ENCODE measurements at regions not wholly inside any gene's neighbourhood (a gene's known extent, or its start where the extent isn't known, plus 50 kb on each side); places are given as distances from the start of the nearest gene placed in this dataset.
"Not testable (repeated sequence)": the region's sequence is repeated elsewhere in the genome, so short reads cannot be mapped to it uniquely, and the experiment has no call there.

DNA sequence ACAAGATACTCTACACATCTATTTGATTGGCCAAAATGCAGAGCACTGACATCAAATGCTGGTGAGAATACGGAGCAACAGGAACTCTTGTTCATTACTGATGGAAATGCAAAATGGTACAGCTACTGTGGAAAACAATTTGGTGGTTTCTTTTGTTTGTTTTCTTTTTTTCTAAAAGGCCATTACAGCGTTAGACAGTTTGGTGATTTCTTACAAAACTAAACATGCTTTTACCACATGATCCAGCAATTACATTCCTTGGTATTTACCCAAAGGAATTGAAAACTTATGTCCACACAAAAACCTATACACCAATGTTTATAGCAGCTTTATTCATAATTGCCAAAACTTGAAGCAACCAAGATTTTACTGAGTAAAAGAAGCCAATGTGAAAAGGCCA lies 66.4 kb upstream of the FBXO28 start:
- Histone ChIP-seq H3K9ac (ENCODE audit: low read depth in 1 of 2, low read length in 2 of 2) (no peak overlapping the region), H3K27me3 (ENCODE audit: control insufficient read depth in 1 of 2, insufficient read depth in 2 of 2, low read length in 2 of 2) (no peaks in the 10 kb centered on the region), H3K4me1 (ENCODE audit: control insufficient read depth in 1 of 2, insufficient read depth in 2 of 2, low read length in 2 of 2) (peaks cover 6 to 11% of the 10 kb centered on the region in 2 donors), H3K36me3 (ENCODE audit: control insufficient read depth in 1 of 2, insufficient read depth in 2 of 2, low read length in 2 of 2) (no peaks in the 10 kb centered on the region), H3K4me3 (ENCODE audit: low read depth in 1 of 2, low read length in 2 of 2) (no peak overlapping the region), H3K9me3 (ENCODE audit: control insufficient read depth in 1 of 2, low read length in 2 of 2) (no peaks in the 10 kb centered on the region), H3K27ac (ENCODE audit: low read depth, low read length) (no peak overlapping the region)

GRCh38 chr1:224045556-224045955 lies 68.4 kb upstream of the FBXO28 start:
- no peak overlapping the region for H3K27ac ChIP-seq (ENCODE audit: low read depth, low read length)
- H3K27me3 ChIP-seq (ENCODE audit: control insufficient read depth in 1 of 2, insufficient read depth in 2 of 2, low read length in 2 of 2) = no peaks in the 10 kb centered on the region

GRCh38 chr1:224044420-224044819 lies 69.5 kb upstream of the FBXO28 start:
- Histone ChIP-seq H3K4me1 (ENCODE audit: control insufficient read depth in 1 of 2, insufficient read depth in 2 of 2, low read length in 2 of 2) (no peaks in the 10 kb centered on the region), H3K9me3 (ENCODE audit: control insufficient read depth in 1 of 2, low read length in 2 of 2) (no peaks in the 10 kb centered on the region), H3K9ac (ENCODE audit: low read depth in 1 of 2, low read length in 2 of 2) (no peak overlapping the region), H3K36me3 (ENCODE audit: control insufficient read depth in 1 of 2, insufficient read depth in 2 of 2, low read length in 2 of 2) (no peaks in the 10 kb centered on the region), H3K4me3 (ENCODE audit: low read depth in 1 of 2, low read length in 2 of 2) (no peak overlapping the region), H3K27ac (ENCODE audit: low read depth, low read length) (no peak overlapping the region), H3K27me3 (ENCODE audit: control insufficient read depth in 1 of 2, insufficient read depth in 2 of 2, low read length in 2 of 2) (no peaks in the 10 kb centered on the region)

More at GRCh38 chr1:224045556-224045955, 68.4 kb upstream of the FBXO28 start:
- Histone ChIP-seq H3K4me1 (ENCODE audit: control insufficient read depth in 1 of 2, insufficient read depth in 2 of 2, low read length in 2 of 2) (peaks cover 6 to 8% of the 10 kb centered on the region in 2 donors), H3K4me3 (ENCODE audit: low read depth in 1 of 2, low read length in 2 of 2) (no peak overlapping the region), H3K36me3 (ENCODE audit: control insufficient read depth in 1 of 2, insufficient read depth in 2 of 2, low read length in 2 of 2) (no peaks in the 10 kb centered on the region), H3K9me3 (ENCODE audit: control insufficient read depth in 1 of 2, low read length in 2 of 2) (no peaks in the 10 kb centered on the region), H3K9ac (ENCODE audit: low read depth in 1 of 2, low read length in 2 of 2) (no peak overlapping the region)

GRCh38 chr1:224042557-224043118 lies 71.3 kb upstream of the FBXO28 start:
- H3K27ac ChIP-seq (ENCODE audit: low read depth, low read length) = no peak overlapping the region
- H3K9ac ChIP-seq (ENCODE audit: low read depth in 1 of 2, low read length in 2 of 2) = no peak overlapping the region
- no peak overlapping the region for H3K4me3 ChIP-seq (ENCODE audit: low read depth in 1 of 2, low read length in 2 of 2)
- H3K36me3 ChIP-seq (ENCODE audit: control insufficient read depth in 1 of 2, insufficient read depth in 2 of 2, low read length in 2 of 2) = no peaks in the 10 kb centered on the region
- no peaks in the 10 kb centered on the region for H3K27me3 ChIP-seq (ENCODE audit: control insufficient read depth in 1 of 2, insufficient read depth in 2 of 2, low read length in 2 of 2)
- H3K4me1 ChIP-seq (ENCODE audit: control insufficient read depth in 1 of 2, insufficient read depth in 2 of 2, low read length in 2 of 2) = no peaks in the 10 kb centered on the region
- no peaks in the 10 kb centered on the region for H3K9me3 ChIP-seq (ENCODE audit: control insufficient read depth in 1 of 2, low read length in 2 of 2)

DNA sequence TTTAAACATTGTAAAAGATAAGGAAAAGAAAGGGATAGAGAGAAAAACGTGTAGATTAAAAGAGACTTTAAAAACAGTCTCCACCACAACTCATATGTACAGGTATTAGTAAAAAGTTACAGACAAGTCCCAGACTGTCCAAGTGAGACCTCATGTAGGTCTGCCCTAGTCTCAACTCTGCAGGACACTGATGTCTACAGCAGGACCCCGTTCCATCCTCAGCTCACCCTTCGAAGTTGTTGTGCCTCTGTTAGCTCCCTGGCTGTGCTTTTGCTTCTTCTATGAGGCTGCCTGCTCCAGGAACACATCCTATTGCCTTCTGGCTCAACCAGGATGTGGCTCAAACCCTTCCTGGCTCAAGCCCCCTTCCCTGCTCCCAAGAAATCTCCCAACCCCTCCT lies 72.9 kb upstream of the FBXO28 start:
- no peaks in the 10 kb centered on the region for H3K27me3 ChIP-seq (ENCODE audit: control insufficient read depth in 1 of 2, insufficient read depth in 2 of 2, low read length in 2 of 2)
- no peaks in the 10 kb centered on the region for H3K36me3 ChIP-seq (ENCODE audit: control insufficient read depth in 1 of 2, insufficient read depth in 2 of 2, low read length in 2 of 2)
- H3K27ac ChIP-seq (ENCODE audit: low read depth, low read length) = no peak overlapping the region
- H3K9ac ChIP-seq (ENCODE audit: low read depth in 1 of 2, low read length in 2 of 2) = no peak overlapping the region
- H3K9me3 ChIP-seq (ENCODE audit: control insufficient read depth in 1 of 2, low read length in 2 of 2) = no peaks in the 10 kb centered on the region
- no peak overlapping the region for H3K4me3 ChIP-seq (ENCODE audit: low read depth in 1 of 2, low read length in 2 of 2)
- no peaks in the 10 kb centered on the region for H3K4me1 ChIP-seq (ENCODE audit: control insufficient read depth in 1 of 2, insufficient read depth in 2 of 2, low read length in 2 of 2)

GRCh38 chr1:224040423-224040822 lies 73.5 kb upstream of the FBXO28 start:
- not testable (repeated sequence) for H3K36me3 ChIP-seq (ENCODE audit: control insufficient read depth in 1 of 2, insufficient read depth in 2 of 2, low read length in 2 of 2); H3K9ac ChIP-seq (ENCODE audit: low read depth in 1 of 2, low read length in 2 of 2); H3K27ac ChIP-seq (ENCODE audit: low read depth, low read length); H3K4me3 ChIP-seq (ENCODE audit: low read depth in 1 of 2, low read length in 2 of 2); H3K4me1 ChIP-seq (ENCODE audit: control insufficient read depth in 1 of 2, insufficient read depth in 2 of 2, low read length in 2 of 2); H3K27me3 ChIP-seq (ENCODE audit: control insufficient read depth in 1 of 2, insufficient read depth in 2 of 2, low read length in 2 of 2); H3K9me3 ChIP-seq (ENCODE audit: control insufficient read depth in 1 of 2, low read length in 2 of 2)

DNA sequence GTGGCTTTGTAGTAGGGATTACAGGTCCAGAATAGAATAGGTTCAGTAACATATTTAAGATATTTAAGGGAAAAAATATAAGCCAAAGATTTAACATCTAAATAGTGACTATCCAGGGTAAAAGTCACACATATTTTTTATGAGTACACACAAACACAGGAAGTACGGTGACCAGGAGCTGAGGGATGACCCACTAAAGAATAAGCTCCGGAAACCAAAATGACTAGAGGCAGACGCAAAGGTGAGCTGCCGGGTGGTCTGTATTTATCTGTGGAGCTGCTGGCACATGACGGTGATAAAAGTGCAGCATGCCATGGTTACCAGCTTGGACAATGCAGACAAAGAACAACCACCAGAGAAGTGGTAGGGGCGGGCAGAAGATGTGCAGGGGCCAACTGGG lies 73.9 kb upstream of the FBXO28 start:
- not testable (repeated sequence) for H3K4me3 ChIP-seq (ENCODE audit: low read depth in 1 of 2, low read length in 2 of 2); H3K27ac ChIP-seq (ENCODE audit: low read depth, low read length); H3K27me3 ChIP-seq (ENCODE audit: control insufficient read depth in 1 of 2, insufficient read depth in 2 of 2, low read length in 2 of 2); H3K9ac ChIP-seq (ENCODE audit: low read depth in 1 of 2, low read length in 2 of 2); H3K36me3 ChIP-seq (ENCODE audit: control insufficient read depth in 1 of 2, insufficient read depth in 2 of 2, low read length in 2 of 2); H3K4me1 ChIP-seq (ENCODE audit: control insufficient read depth in 1 of 2, insufficient read depth in 2 of 2, low read length in 2 of 2); H3K9me3 ChIP-seq (ENCODE audit: control insufficient read depth in 1 of 2, low read length in 2 of 2)

DNA sequence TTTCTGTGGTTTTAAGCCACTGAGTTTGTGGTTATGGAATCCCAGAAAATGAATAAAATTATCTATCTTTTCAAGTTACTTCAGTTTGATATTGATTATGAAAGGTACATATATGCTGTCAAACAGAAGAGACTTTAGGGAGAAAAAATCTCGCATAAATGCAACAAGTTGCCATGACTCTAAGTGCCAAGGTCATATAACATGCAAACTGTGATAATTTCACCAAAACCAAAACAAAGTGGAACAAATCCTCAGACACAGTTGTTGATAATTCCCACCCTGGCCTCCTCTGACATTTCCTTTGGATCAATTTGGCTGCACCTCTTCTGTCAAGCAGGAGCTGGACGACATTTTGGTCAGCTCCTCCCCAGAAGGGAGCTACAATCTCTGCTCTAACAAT lies 75.1 kb upstream of the FBXO28 start:
- H3K27ac ChIP-seq (ENCODE audit: low read depth, low read length); H3K9me3 ChIP-seq (ENCODE audit: control insufficient read depth in 1 of 2, low read length in 2 of 2); H3K4me3 ChIP-seq (ENCODE audit: low read depth in 1 of 2, low read length in 2 of 2); H3K4me1 ChIP-seq (ENCODE audit: control insufficient read depth in 1 of 2, insufficient read depth in 2 of 2, low read length in 2 of 2); H3K9ac ChIP-seq (ENCODE audit: low read depth in 1 of 2, low read length in 2 of 2); H3K27me3 ChIP-seq (ENCODE audit: control insufficient read depth in 1 of 2, insufficient read depth in 2 of 2, low read length in 2 of 2); H3K36me3 ChIP-seq (ENCODE audit: control insufficient read depth in 1 of 2, insufficient read depth in 2 of 2, low read length in 2 of 2): not testable (repeated sequence)

DNA sequence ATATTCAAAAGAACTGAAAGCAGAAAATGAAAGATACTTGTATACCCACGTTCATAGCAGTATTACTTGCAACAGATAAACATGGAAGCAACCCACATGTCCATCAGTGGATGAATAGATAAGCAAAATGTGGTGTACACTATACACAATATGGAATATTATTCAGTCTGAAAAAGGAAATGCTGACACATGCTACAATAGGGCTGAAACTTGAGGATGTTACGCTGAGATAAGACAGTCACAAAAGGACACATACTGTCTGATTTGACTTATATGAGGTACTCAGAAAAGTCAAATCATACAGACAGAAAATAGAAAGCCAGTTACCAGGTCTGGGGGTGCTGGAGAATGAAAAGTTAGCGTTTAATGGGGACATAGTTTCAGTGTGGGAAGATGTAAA lies 76.5 kb upstream of the FBXO28 start:
- H3K36me3 ChIP-seq (ENCODE audit: control insufficient read depth in 1 of 2, insufficient read depth in 2 of 2, low read length in 2 of 2); H3K9ac ChIP-seq (ENCODE audit: low read depth in 1 of 2, low read length in 2 of 2); H3K4me3 ChIP-seq (ENCODE audit: low read depth in 1 of 2, low read length in 2 of 2); H3K27ac ChIP-seq (ENCODE audit: low read depth, low read length); H3K27me3 ChIP-seq (ENCODE audit: control insufficient read depth in 1 of 2, insufficient read depth in 2 of 2, low read length in 2 of 2); H3K9me3 ChIP-seq (ENCODE audit: control insufficient read depth in 1 of 2, low read length in 2 of 2); H3K4me1 ChIP-seq (ENCODE audit: control insufficient read depth in 1 of 2, insufficient read depth in 2 of 2, low read length in 2 of 2): not testable (repeated sequence)

GRCh38 chr1:224032608-224033276 lies 81.2 kb upstream of the FBXO28 start:
- H3K9ac ChIP-seq (ENCODE audit: low read depth in 1 of 2, low read length in 2 of 2); H3K27ac ChIP-seq (ENCODE audit: low read depth, low read length); H3K9me3 ChIP-seq (ENCODE audit: control insufficient read depth in 1 of 2, low read length in 2 of 2); H3K4me1 ChIP-seq (ENCODE audit: control insufficient read depth in 1 of 2, insufficient read depth in 2 of 2, low read length in 2 of 2); H3K36me3 ChIP-seq (ENCODE audit: control insufficient read depth in 1 of 2, insufficient read depth in 2 of 2, low read length in 2 of 2); H3K27me3 ChIP-seq (ENCODE audit: control insufficient read depth in 1 of 2, insufficient read depth in 2 of 2, low read length in 2 of 2); H3K4me3 ChIP-seq (ENCODE audit: low read depth in 1 of 2, low read length in 2 of 2): not testable (repeated sequence)

DNA sequence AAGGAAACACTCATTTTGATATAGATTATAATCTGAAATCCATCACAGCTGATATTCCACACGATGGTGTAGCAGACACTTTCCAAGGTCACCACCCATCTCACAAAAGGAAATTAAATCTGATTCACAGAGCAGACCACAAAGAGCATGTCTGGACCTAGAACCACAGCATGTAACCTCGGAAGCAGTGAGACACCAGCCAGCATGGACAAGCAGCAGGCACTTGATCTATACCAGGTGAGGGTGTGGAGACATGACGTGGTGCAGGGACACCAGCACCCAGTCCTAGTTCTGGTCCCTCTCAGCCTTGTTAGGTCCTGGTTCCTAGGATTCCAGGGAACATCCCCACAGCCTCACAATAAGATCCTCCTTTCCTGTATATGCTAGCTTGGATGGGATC lies 81.9 kb upstream of the FBXO28 start:
- not testable (repeated sequence) for H3K9me3 ChIP-seq (ENCODE audit: control insufficient read depth in 1 of 2, low read length in 2 of 2); H3K36me3 ChIP-seq (ENCODE audit: control insufficient read depth in 1 of 2, insufficient read depth in 2 of 2, low read length in 2 of 2); H3K9ac ChIP-seq (ENCODE audit: low read depth in 1 of 2, low read length in 2 of 2); H3K4me3 ChIP-seq (ENCODE audit: low read depth in 1 of 2, low read length in 2 of 2); H3K27me3 ChIP-seq (ENCODE audit: control insufficient read depth in 1 of 2, insufficient read depth in 2 of 2, low read length in 2 of 2); H3K27ac ChIP-seq (ENCODE audit: low read depth, low read length); H3K4me1 ChIP-seq (ENCODE audit: control insufficient read depth in 1 of 2, insufficient read depth in 2 of 2, low read length in 2 of 2)
